SK-N-SH (cell line): ENCODE measurements at regions not wholly inside any gene's neighbourhood (a gene's known extent, or its start where the extent isn't known, plus 50 kb on each side); places are given as distances from the start of the nearest gene placed in this dataset.

ENCODE experiments used
- CTCF ChIA-PET: fragments of 300-600, 350-600 bp; formaldehyde crosslinking; extraction: SDS; loops from one replicate; lab custom pipeline; 2021; lab: Yijun Ruan, JAX
- POLR2A ChIA-PET: fragments of 350-600 bp; sonication (Branson Sonifier 250); formaldehyde crosslinking; extraction: SDS; loops from one replicate; lab custom pipeline; 2020; ENCODE audit warnings: antibody characterized with exemption, inconsistent platforms; lab: Yijun Ruan, JAX
- DNase-seq: peaks from one replicate; pipeline ENCODE4 v3.0.0; 2012
- H2AFZ ChIP-seq: fragments of 200-600 bp; sonication (generic); 2 replicates; pipeline ENCODE4 v1.8.1; 2016; ENCODE audit warnings: antibody characterized with exemption, mild to moderate bottlenecking, low read depth
- H3F3A ChIP-seq: fragments of 200-600 bp; sonication (generic); replicated peaks from 2 replicates; pipeline ENCODE3; 2016; ENCODE audit warnings: antibody characterized with exemption, mild to moderate bottlenecking; ENCODE audit not compliant: insufficient read depth
- H3K27ac ChIP-seq, 2 experiments: fragments of 200-500 bp in 1 of 2; fragments of 200-600 bp in 1 of 2; sonication (Bioruptor generic) in 1 of 2; sonication (generic), shearing (Covaris generic) in 1 of 2; 2 replicates each; pipeline versions ENCODE4 v1.5.1 to v1.6.1; 2014 to 2016; ENCODE audit warnings: low read depth in 2 of 2, inconsistent platforms in 1 of 2, low read length in 1 of 2, mild to moderate bottlenecking in 1 of 2, mixed read lengths in 1 of 2
- H3K27me3 ChIP-seq: fragments of 200-600 bp; sonication (generic), shearing (Covaris generic); 2 replicates; pipeline ENCODE4 v1.6.1; 2016; ENCODE audit warnings: mixed run types; ENCODE audit not compliant: insufficient read depth
- H3K36me3 ChIP-seq, 2 experiments: fragments of 200-500 bp in 1 of 2; fragments of 200-600 bp in 1 of 2; sonication (Bioruptor generic) in 1 of 2; sonication (generic) in 1 of 2; replicated peaks in 1 of 2; 2 replicates each; pipeline versions ENCODE3 to v1.5.1; 2014 to 2016; ENCODE audit warnings: low read length in 1 of 2, mild to moderate bottlenecking in 1 of 2; ENCODE audit not compliant: insufficient read depth in 2 of 2, control insufficient read depth in 1 of 2
- H3K4me1 ChIP-seq, 2 experiments: fragments of 200-500 bp in 1 of 2; fragments of 200-600 bp in 1 of 2; sonication (Bioruptor generic) in 1 of 2; sonication (generic), shearing (Covaris generic) in 1 of 2; 2 replicates each; pipeline versions ENCODE4 v1.5.1 to v1.6.1; 2014 to 2016; ENCODE audit warnings: low read depth in 1 of 2, low read length in 1 of 2, mixed run types in 1 of 2; ENCODE audit not compliant: insufficient read depth in 2 of 2, control insufficient read depth in 1 of 2
- H3K4me2 ChIP-seq: fragments of 200-600 bp; sonication (generic), shearing (Covaris generic); 2 replicates; pipeline ENCODE4 v1.6.1; 2017; ENCODE audit warnings: mixed run types
- H3K4me3 ChIP-seq, 2 experiments: fragments of 200-500 bp in 1 of 2; fragments of 200-600 bp in 1 of 2; sonication (Bioruptor generic) in 1 of 2; sonication (generic), shearing (Covaris generic) in 1 of 2; 2 replicates each; pipeline versions ENCODE4 v1.5.1 to v1.8.1; 2014 to 2016; ENCODE audit warnings: low read depth in 2 of 2, inconsistent platforms in 1 of 2, low read length in 1 of 2, mild to moderate bottlenecking in 1 of 2, mixed read lengths in 1 of 2, moderate library complexity in 1 of 2
- H3K79me2 ChIP-seq: fragments of 200-600 bp; sonication (generic); 2 replicates; pipeline ENCODE4 v1.8.1; 2017; ENCODE audit warnings: mild to moderate bottlenecking; ENCODE audit not compliant: insufficient read depth
- H3K9ac ChIP-seq: fragments of 200-600 bp; sonication (generic); 2 replicates; pipeline ENCODE4 v1.6.1; 2017; ENCODE audit warnings: mixed run types
- H3K9me2 ChIP-seq: fragments of 200-600 bp; sonication (generic); 2 replicates; pipeline ENCODE4 v1.6.1; 2017; ENCODE audit warnings: mixed run types
- H3K9me3 ChIP-seq: fragments of 200-600 bp; sonication (generic); 2 replicates; pipeline ENCODE4 v1.6.1; 2017; ENCODE audit warnings: mixed run types, mild to moderate bottlenecking, moderate library complexity
- H4K20me1 ChIP-seq: fragments of 200-600 bp; sonication (generic); 2 replicates; pipeline ENCODE4 v1.6.1; 2017; ENCODE audit warnings: mild to moderate bottlenecking, mixed run types; ENCODE audit not compliant: insufficient read depth
- FOXM1 ChIP-seq: IDR thresholded peaks from 2 replicates; pipeline ENCODE4 v1.4.0; 2012; ENCODE audit warnings: low read depth, mild to moderate bottlenecking
- GABPA ChIP-seq: IDR thresholded peaks from 2 replicates; pipeline ENCODE4 v1.4.0; 2012; ENCODE audit warnings: low read depth, mild to moderate bottlenecking
- JUND ChIP-seq: IDR thresholded peaks from 2 replicates; pipeline ENCODE4 v1.4.0; 2012
- MEF2A ChIP-seq: IDR thresholded peaks from 2 replicates; pipeline ENCODE4 v1.4.0; 2012; ENCODE audit warnings: low read depth, borderline replicate concordance
- MXI1 ChIP-seq: IDR thresholded peaks from 2 replicates; pipeline ENCODE4 v1.6.1; 2012; ENCODE audit warnings: mild to moderate bottlenecking, low read depth, low read length, improper control_type of control experiment
- POLR2AphosphoS5 ChIP-seq: IDR thresholded peaks from 2 replicates; pipeline ENCODE4 v1.6.1; 2012; ENCODE audit warnings: low read depth, low read length
- RAD21 ChIP-seq: IDR thresholded peaks from 2 replicates; pipeline ENCODE4 v1.6.1; 2012; ENCODE audit warnings: mild to moderate bottlenecking, low read length
- RCOR1 ChIP-seq: fragments of 150-350 bp; IDR thresholded peaks from 2 replicates; pipeline ENCODE4 v1.6.1; 2017; ENCODE audit warnings: antibody characterized with exemption, low read length
- RXRA ChIP-seq: IDR thresholded peaks from 2 replicates; pipeline ENCODE4 v1.4.0; 2012; ENCODE audit warnings: low read depth, mild to moderate bottlenecking, borderline replicate concordance
- SMC3 ChIP-seq: IDR thresholded peaks from 2 replicates; pipeline ENCODE4 v1.6.1; 2012; ENCODE audit warnings: low read depth, low read length, improper control_type of control experiment
- TAF1 ChIP-seq: IDR thresholded peaks from 2 replicates; pipeline ENCODE4 v1.6.1; 2012; ENCODE audit warnings: low read depth, mild to moderate bottlenecking, low read length, moderate library complexity, borderline replicate concordance
- TEAD4 ChIP-seq: IDR thresholded peaks from 2 replicates; pipeline ENCODE4 v1.4.0; 2012; ENCODE audit warnings: mild to moderate bottlenecking, borderline replicate concordance; ENCODE audit not compliant: insufficient read depth
- WGBS: methylation state at CpG from one replicate; pipeline ENCODE4 v1.1.6; 2017; ENCODE audit warnings: low lambda C conversion rate; 5-methylcytosine and 5-hydroxymethylcytosine counted together
- TF ChIP-seq, protein P1 (sequence below): fragments of 150-350 bp; IDR thresholded peaks from 2 replicates; pipeline ENCODE4 v1.6.1; 2016; ENCODE audit warnings: mild to moderate bottlenecking, low read depth, low read length
- TF ChIP-seq, protein P2 (sequence below): fragments of 200-600 bp; sonication (generic); IDR thresholded peaks from 2 replicates; pipeline ENCODE4 v1.6.1; 2017; ENCODE audit warnings: antibody characterized with exemption, mild to moderate bottlenecking, moderate library complexity
- TF ChIP-seq, protein P3 (sequence below): IDR thresholded peaks from 2 replicates; pipeline ENCODE4 v1.4.0; 2012; ENCODE audit warnings: low read depth
- TF ChIP-seq, protein P4 (sequence below): fragments of 150-350 bp; IDR thresholded peaks from 2 replicates; pipeline ENCODE4 v1.6.1; 2017; ENCODE audit warnings: antibody characterized with exemption, low read length, low read depth, borderline replicate concordance
- TF ChIP-seq, protein P5 (sequence below): IDR thresholded peaks from 2 replicates; pipeline ENCODE4; 2012

DNA sequence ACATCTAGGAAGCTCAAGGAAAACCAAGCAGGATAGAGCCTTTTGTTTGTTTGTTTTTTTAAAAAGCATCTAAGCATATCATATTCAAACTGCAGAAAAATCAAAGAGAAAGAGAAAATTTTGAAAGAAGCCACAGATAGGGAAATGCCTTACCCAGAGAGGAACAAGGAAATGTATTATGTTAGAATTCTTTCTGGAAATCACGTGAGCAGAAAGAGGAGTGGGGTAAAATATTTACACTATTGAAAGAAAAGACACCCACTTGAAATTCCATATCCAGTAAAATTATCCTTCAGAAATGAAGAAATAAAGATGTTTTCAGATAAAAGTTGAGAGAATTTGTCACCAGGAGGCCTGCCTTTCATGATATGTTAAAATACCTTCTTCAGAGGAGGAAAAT, 775.7 kb upstream of the IGFBP3 start:
- no peaks in the 10 kb centered on the region for H3K27me3 ChIP-seq
- CTCF ChIA-PET = interaction anchor here (0.8 to 1.0 kb wide), 2 partner anchors 9 to 15 kb away, joined by 3 read pairs; no protein-coding TSS in a partner anchor

DNA sequence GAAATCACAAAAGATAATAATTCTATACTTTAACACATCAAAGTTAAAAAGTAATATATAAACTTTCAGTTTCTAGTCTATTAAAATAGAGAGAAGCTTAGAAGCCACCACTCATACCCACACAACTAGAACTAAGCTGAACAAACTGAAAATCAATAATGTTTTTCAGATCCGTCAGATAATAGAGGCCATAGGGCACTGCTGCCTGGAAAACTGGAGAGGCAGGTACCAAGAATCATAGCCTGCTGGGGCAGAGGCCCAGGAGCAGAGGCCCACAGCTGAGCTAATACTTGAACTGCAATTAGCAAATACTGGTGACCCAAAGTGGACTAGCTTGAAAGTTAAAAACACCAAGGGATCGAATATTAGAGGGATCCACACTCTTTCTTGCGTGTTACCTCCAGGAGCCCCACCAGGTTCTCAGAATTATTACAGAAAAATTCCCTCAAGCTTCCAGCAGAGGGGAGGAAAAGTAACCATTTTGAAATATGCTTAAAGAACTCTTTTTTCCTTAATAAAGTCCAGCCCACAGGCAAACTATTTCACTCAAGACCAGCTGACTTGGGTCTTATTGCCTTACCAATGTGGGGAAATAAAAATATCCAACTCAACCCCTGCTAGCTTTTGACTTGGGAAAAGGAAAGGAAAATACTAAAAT, 774.1 kb upstream of the IGFBP3 start:
- Histone ChIP-seq H3K36me3 (no peaks in the 10 kb centered on the region), H3K9ac (no peak overlapping the region), H2AFZ (no peak overlapping the region), H4K20me1 (no peaks in the 10 kb centered on the region), H3K27me3 (no peaks in the 10 kb centered on the region), H3K27ac (no peak overlapping the region), H3K4me3 (no peak overlapping the region), H3K4me1 (no peaks in the 10 kb centered on the region), H3K9me2 (0 out of 2 replicates have a peak, but pooled peaks cover 7% of the 10 kb centered on the region), H3K4me2 (no peak overlapping the region), H3F3A (peaks cover 5% of the 10 kb centered on the region), H3K79me2 (no peaks in the 10 kb centered on the region), H3K9me3 (peaks cover 8% of the 10 kb centered on the region; the same call in 1 of the 2 replicates)
- POLR2A ChIA-PET = no interaction called here
- DNase-seq = no peak
- CTCF ChIA-PET = interaction anchor here (0.6 to 1.4 kb wide), 4 partner anchors 11 to 593 kb away, joined by 3 read pairs; no protein-coding TSS in a partner anchor
- 82% methylated on average over 3 of the region's 3 CpGs for WGBS
- TF ChIP-seq, protein P1, sequence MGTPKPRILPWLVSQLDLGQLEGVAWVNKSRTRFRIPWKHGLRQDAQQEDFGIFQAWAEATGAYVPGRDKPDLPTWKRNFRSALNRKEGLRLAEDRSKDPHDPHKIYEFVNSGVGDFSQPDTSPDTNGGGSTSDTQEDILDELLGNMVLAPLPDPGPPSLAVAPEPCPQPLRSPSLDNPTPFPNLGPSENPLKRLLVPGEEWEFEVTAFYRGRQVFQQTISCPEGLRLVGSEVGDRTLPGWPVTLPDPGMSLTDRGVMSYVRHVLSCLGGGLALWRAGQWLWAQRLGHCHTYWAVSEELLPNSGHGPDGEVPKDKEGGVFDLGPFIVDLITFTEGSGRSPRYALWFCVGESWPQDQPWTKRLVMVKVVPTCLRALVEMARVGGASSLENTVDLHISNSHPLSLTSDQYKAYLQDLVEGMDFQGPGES = no peak
- TF ChIP-seq, protein P2, sequence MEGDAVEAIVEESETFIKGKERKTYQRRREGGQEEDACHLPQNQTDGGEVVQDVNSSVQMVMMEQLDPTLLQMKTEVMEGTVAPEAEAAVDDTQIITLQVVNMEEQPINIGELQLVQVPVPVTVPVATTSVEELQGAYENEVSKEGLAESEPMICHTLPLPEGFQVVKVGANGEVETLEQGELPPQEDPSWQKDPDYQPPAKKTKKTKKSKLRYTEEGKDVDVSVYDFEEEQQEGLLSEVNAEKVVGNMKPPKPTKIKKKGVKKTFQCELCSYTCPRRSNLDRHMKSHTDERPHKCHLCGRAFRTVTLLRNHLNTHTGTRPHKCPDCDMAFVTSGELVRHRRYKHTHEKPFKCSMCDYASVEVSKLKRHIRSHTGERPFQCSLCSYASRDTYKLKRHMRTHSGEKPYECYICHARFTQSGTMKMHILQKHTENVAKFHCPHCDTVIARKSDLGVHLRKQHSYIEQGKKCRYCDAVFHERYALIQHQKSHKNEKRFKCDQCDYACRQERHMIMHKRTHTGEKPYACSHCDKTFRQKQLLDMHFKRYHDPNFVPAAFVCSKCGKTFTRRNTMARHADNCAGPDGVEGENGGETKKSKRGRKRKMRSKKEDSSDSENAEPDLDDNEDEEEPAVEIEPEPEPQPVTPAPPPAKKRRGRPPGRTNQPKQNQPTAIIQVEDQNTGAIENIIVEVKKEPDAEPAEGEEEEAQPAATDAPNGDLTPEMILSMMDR = peak; percentile 34
- TF ChIP-seq, protein P3, sequence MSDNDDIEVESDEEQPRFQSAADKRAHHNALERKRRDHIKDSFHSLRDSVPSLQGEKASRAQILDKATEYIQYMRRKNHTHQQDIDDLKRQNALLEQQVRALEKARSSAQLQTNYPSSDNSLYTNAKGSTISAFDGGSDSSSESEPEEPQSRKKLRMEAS = no peak
- TF ChIP-seq MEF2A (no peak), FOXM1 (no peak), GABPA (no peak), TAF1 (no peak), RAD21 (no peak)
- TF ChIP-seq, protein P4, sequence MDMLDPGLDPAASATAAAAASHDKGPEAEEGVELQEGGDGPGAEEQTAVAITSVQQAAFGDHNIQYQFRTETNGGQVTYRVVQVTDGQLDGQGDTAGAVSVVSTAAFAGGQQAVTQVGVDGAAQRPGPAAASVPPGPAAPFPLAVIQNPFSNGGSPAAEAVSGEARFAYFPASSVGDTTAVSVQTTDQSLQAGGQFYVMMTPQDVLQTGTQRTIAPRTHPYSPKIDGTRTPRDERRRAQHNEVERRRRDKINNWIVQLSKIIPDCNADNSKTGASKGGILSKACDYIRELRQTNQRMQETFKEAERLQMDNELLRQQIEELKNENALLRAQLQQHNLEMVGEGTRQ = no peak

More for the DNA sequence above, 775.7 kb upstream of the IGFBP3 start:
- Histone ChIP-seq H3K9me3 (peaks cover 8% of the 10 kb centered on the region; the same call in 1 of the 2 replicates), H3F3A (peaks cover 5% of the 10 kb centered on the region), H2AFZ (peak overlapping the region; percentile 12; the same call in 1 of the 2 replicates), H3K9me2 (0 out of 2 replicates have a peak, but pooled peaks cover 7% of the 10 kb centered on the region), H3K36me3 (no peaks in the 10 kb centered on the region), H3K4me3 (no peak overlapping the region), H3K27ac (no peak overlapping the region), H3K4me2 (no peak overlapping the region), H3K79me2 (no peaks in the 10 kb centered on the region), H4K20me1 (no peaks in the 10 kb centered on the region), H3K4me1 (no peaks in the 10 kb centered on the region), H3K9ac (no peak overlapping the region)
- POLR2A ChIA-PET = no interaction called here
- no peak for DNase-seq
- WGBS = 76% methylated on average over 1 of the region's 1 CpG
- TF ChIP-seq RCOR1 = no peak
- no peak for TF ChIP-seq GABPA
- no peak for TF ChIP-seq POLR2AphosphoS5
- TF ChIP-seq, protein P1 = no peak
- no peak for TF ChIP-seq RXRA
- TF ChIP-seq JUND = no peak
- TF ChIP-seq, protein P3 = no peak
- no peak for TF ChIP-seq TAF1
- no peak for TF ChIP-seq MXI1
- TF ChIP-seq, protein P4 = no peak
- TF ChIP-seq MEF2A = no peak
- no peak for TF ChIP-seq SMC3
- TF ChIP-seq RAD21 = no peak
- TF ChIP-seq, protein P5, sequence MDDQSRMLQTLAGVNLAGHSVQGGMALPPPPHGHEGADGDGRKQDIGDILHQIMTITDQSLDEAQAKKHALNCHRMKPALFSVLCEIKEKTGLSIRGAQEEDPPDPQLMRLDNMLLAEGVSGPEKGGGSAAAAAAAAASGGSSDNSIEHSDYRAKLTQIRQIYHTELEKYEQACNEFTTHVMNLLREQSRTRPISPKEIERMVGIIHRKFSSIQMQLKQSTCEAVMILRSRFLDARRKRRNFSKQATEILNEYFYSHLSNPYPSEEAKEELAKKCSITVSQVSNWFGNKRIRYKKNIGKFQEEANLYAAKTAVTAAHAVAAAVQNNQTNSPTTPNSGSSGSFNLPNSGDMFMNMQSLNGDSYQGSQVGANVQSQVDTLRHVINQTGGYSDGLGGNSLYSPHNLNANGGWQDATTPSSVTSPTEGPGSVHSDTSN = no peak
- no peak for TF ChIP-seq TEAD4
